Stimulated activated CD8-positive, alpha-beta memory T cell treated with anti-CD3 and anti-CD28 coated beads, Interleukin-7, amount 100 ng/mL, for 48 hours (primary cell): ENCODE measurements at regions not wholly inside any gene's neighbourhood (a gene's known extent, or its start where the extent isn't known, plus 50 kb on each side); places are given as distances from the start of the nearest gene placed in this dataset.
"Not testable (repeated sequence)": the region's sequence is repeated elsewhere in the genome, so short reads cannot be mapped to it uniquely, and the experiment has no call there.

Source experiments
- DNase-seq, 2 donors: peaks; one replicate each; pipeline ENCODE4 v3.0.0-alpha.2; 2020; ENCODE audit warnings: low read depth in 1 of 2; ENCODE audit errors: extremely low read depth in 1 of 2

GRCh38 chr13:61672756-61673155, 257.1 kb upstream of the PCDH20 start:
- DNase-seq, result no peak

- no peak for DNase-seq
These were observed 254.9 kb upstream of the PCDH20 start for GRCh38 chr13:61670384-61671161.

GRCh38 chr13:61664801-61665705, 249.4 kb upstream of the PCDH20 start:
- DNase-seq, result no peak

- DNase-seq, result no peak
These were observed 238.8 kb upstream of the PCDH20 start for GRCh38 chr13:61654481-61654880.

GRCh38 chr13:61648547-61648946, 232.9 kb upstream of the PCDH20 start:
- no peak for DNase-seq

DNA sequence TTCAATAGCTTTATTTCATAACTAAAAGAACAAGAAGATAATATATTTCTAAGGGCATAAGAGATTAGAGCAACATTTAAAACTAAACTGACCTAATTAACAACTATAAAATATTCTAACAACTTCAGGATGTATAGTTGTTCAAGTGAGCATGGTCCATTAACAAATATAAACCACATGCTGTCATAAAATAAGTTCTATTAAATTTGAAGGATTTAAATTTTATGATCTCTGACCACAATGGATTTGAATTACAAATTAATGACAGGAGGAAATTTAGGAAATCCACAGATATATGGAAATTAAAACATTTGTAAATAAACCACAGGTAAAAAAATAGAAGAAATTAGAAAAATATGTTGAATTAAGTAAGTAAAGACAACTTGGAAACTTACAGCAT, 196.5 kb upstream of the PCDH20 start:
- no peak for DNase-seq

DNA sequence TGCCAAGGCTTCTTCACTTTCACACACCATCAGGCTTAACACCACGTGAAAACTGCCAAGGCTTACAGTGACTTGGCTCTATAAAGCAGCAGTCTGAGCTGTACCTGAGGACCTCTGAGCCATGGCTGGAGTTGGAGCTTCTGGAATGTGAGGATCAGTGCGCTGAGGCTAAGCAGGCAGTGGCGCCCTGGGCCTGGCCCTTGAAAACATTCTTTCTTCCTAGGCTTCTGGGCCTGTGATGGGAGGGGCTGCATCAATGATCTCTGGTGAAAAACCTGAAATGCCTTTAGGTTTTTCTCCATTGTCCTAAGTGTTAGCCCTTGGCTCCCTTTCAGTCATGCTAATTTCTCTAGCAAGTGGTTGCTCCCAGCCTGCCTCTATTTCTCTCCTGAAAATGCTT, 192.5 kb upstream of the PCDH20 start:
- no peak for DNase-seq

GRCh38 chr13:61600360-61601033, 184.8 kb upstream of the PCDH20 start:
- DNase-seq, result no peak

DNA sequence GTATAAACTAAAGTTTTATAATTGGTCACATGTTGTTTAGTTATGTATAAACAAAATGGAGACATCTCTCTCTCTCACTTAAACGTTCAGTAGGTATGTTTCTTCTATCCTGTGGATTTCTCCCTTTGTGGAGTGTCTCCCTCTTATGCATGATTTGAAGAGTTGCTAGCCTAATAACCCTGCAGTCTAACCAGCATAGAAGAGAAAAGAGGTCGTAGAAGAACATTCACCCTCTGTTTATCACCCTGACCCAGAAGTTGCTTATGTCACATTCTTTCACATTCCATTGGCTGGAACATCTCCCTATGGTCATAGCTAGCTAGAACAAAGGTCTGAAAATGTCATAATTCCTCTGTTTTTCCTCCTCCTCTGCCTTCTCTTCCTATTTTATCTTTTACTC, 176.8 kb upstream of the PCDH20 start:
- DNase-seq, result no peak

DNA sequence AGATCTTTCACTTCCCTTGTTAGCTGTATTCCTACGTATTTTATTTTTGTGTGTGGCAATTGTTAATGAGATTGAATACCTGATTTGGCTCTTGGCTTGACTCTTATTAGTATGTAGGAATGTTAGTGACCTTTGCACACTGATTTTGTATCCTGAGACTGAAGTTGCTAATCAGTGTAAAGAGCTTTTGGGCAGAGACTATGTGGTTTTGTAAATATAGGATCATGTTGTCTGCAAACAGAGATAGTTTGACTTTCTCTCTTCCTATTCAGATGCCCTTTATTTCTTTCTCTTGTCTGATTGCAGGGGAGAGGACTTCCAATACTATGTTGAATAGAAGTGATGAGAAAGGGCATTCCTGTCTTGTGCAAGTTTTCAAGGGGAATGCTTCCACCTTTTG, 160.3 kb upstream of the PCDH20 start:
- no peak for DNase-seq

DNA sequence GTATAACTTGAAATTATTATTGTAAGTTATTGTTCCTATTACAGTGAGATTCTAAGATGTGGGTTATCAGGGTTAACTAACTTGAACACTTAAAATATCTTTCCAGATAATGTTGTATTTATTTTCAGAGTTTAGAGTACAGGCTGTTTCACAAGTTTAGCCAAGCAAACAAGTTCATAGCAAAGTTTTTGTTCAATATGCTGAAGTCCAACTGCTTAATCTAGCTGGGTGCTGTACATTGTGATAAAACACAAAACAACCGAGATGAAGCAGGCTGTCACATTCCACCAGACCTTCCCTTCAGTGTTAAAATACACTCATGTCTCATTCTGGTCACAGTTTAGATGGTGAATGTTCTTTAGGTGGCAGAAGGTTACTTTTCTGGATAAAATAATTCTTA, 148.0 kb upstream of the PCDH20 start:
- no peak for DNase-seq

DNA sequence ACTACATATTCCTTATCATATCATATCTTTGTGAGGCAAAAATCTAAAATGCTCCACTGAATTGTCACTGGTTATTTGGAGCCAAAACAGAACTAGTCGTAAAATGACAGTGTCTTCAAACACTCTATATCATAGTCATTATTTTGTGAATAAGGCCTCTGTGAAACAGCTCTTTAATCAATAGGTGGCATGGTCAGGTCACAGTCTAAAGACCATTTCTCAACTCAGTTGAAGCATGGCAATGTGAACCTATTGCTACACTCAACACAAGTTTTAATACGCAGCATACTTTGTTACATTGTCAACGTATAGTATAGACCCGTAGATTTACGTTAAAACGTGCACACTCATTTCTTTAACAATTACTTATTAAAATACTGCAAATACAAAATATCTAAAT, 131.3 kb upstream of the PCDH20 start:
- DNase-seq, result no peak

GRCh38 chr13:61546413-61546812, 130.8 kb upstream of the PCDH20 start:
- no peak for DNase-seq

DNA sequence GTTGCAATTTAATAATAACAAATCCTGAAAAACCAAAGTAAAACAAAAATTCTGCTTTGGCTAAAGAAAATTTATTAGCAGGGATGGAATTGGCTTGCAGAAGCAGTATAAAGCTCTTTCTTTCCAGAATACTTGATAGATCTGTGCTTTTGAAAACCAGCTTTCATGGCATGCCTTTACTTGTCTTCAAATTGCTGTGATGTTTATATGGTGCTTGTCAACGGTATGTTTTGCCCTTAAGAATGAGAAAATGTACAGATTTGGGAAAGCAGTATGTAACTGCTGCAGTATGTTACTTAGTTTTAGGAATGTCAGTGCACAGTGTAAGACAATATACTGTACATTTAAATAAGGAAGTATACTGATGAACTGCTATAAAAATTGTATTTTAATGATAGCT, 120.8 kb upstream of the PCDH20 start:
- no peak for DNase-seq

DNA sequence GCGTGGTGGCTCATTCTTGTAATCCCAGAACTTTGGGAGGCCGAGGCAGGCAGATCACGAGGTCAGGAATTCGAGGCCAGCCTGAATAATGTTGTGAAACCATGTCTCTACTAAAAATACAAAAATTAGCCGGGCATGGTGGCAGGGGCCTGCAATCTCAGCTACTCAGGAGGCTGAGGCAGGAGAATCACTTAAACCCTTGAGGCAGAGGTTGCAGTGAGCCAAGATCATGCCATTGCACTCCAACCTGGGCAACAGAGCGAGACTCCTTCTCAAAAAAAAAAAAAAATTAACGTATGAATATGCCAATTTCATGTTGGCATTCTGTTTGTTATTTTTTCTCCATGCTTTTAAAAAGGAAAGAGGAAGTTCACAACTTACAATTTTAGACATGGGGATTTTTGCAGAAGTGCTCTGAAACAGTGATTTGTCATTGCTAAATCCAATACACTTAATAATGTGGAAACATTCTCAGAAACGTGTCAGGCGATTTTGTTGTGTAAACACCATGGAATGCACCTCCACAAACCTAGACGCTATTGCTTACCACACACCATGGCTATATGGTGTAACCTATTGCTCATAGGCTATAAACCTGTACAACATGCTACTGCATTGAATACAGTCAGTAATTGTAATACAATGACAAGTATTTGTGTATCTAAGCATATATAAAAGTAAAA, 115.9 kb upstream of the PCDH20 start:
- DNase-seq, result no peak

GRCh38 chr13:61519214-61519613, 103.6 kb upstream of the PCDH20 start:
- DNase-seq, result not testable (repeated sequence)

DNA sequence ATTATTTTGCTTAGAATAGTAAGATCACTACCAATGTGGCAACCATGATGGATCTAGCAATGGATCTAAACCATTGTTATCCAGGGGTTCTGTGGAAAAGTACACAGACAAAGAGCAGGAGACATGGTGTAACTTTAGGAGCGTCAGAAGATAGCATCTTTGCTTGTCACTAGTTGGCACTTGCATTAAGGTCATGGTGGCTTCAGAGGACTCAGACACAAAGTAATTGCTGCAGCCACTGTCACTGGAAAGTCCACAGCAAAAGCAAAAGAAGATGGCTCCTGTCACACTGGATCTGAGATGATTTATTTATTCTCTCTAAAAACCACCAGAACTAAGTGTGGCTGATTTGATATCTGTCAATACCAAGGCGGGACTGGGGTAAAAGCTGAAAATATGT, 93.3 kb upstream of the PCDH20 start:
- DNase-seq, result no peak

- no peak for DNase-seq
These were observed 84.5 kb upstream of the PCDH20 start for GRCh38 chr13:61500176-61500575.

DNA sequence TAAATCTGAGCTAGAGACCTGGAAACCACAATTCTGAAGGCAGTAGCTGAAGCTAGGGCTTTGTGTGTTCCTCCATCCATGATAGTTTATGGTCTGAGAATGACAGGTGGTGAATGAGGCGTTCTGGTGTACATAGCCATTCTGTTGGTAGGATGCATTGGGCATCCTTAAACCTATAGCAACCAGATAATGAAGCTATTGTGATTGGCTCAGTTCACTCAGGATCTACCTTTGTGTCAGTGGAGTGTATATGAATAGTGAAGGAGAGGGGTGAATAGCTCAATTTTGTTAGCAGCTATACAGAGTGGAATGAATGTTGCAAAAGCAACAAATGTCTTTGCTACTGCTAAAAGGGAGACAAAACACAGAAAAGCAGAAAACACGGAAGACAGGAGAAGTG, 80.0 kb upstream of the PCDH20 start:
- no peak for DNase-seq

DNA sequence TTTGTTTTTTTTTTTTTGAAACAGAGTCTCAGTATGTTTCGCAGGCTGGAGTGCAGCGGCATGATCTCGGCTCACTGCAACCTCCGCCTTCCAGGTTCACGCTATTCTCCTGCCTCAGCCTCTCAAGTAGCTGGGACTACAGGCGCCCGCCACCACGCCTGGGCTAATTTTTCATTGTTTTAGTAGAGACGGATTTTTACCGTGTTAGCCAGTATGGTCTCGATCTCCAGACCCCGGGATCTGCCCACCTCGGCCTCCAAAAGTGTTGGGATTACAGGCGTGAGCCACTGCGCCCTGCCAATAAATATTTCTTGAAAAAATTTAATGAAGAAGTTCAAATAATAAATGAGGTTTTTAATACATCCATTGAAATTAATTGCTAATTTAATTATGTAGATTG, 77.9 kb upstream of the PCDH20 start:
- not testable (repeated sequence) for DNase-seq

- no peak for DNase-seq
These were observed 70.8 kb upstream of the PCDH20 start for GRCh38 chr13:61486496-61486895.
